C4-2B (cell line): ENCODE measurements at regions not wholly inside any gene's neighbourhood (a gene's known extent, or its start where the extent isn't known, plus 50 kb on each side); places are given as distances from the start of the nearest gene placed in this dataset.

Experiments used
- CTCF ChIP-seq: fragments of 450-650 bp; conservative IDR thresholded peaks from 2 replicates; pipeline ENCODE4 v1.5.1; 2017; ENCODE audit warnings: mild to moderate bottlenecking
- ZFX ChIP-seq: fragments of 450-650 bp; IDR thresholded peaks from 2 replicates; pipeline ENCODE4 v1.6.1; 2017

- TF ChIP-seq CTCF (no peak), ZFX (no peak)
Measured at GRCh38 chr2:157192445-157193423, 64.8 kb upstream of the GALNT5 start.
